AG09319 (cell line): ENCODE measurements at regions not wholly inside any gene's neighbourhood (a gene's known extent, or its start where the extent isn't known, plus 50 kb on each side); places are given as distances from the start of the nearest gene placed in this dataset.

Experiments used
- DNase-seq: peaks from one replicate; pipeline ENCODE4 v3.0.0-alpha.2; 2010; ENCODE audit warnings: low read depth; ENCODE audit errors: extremely low read depth
- CTCF ChIP-seq: IDR thresholded peaks from 2 replicates; pipeline ENCODE4 v1.5.1; 2011; ENCODE audit warnings: low read depth, mild to moderate bottlenecking, inconsistent platforms, low read length, moderate library complexity

GRCh38 chr10:85429126-85429525, 937.5 kb downstream of the GRID1 start:
- no peak for DNase-seq
- TF ChIP-seq CTCF: no peak

DNA sequence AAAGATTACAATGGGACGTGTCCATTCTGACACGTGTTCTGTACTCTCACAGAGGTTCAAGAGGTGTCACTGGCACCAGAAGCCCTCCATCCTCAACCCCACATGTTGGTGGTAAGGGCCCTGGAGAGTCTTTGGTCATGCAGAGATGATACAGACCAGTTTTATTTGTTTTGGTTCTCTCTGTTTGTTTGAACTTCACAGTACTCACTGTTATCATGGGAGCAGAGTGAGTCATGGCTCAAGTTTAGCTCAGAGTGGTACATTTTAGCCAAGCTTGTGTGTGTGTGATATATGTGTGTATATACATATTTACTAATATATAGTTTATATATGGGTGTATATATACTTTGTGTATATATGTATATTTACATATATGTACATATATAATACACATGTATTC, 935.6 kb downstream of the GRID1 start:
- no peak for TF ChIP-seq CTCF
- DNase-seq: no peak

- TF ChIP-seq CTCF: no peak
- DNase-seq: no peak
Measured at GRCh38 chr10:85433248-85433647, 933.3 kb downstream of the GRID1 start.

DNA sequence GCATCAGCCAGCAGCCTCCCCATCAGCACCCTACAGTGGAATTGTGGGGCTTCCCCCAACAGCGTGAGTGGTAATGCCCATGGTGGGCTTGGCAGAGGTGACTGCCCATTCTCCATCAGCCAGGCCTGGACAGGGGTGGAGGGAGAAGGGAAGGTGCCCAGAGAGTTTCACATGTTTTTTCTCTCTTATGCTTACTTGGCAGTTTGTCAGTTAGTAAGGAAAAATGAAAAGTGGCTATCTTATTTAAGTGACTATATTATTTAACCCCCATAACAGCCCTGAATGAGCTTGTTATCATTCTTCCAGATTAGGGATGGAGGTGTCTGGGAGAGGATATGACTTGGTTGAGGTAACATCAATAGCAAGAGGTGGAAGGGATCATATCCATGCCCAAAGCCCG, 921.7 kb downstream of the GRID1 start:
- DNase-seq: no peak
- no peak for TF ChIP-seq CTCF

- DNase-seq: no peak
- TF ChIP-seq CTCF: no peak
Measured at GRCh38 chr10:85445702-85446101, 920.9 kb downstream of the GRID1 start.

DNA sequence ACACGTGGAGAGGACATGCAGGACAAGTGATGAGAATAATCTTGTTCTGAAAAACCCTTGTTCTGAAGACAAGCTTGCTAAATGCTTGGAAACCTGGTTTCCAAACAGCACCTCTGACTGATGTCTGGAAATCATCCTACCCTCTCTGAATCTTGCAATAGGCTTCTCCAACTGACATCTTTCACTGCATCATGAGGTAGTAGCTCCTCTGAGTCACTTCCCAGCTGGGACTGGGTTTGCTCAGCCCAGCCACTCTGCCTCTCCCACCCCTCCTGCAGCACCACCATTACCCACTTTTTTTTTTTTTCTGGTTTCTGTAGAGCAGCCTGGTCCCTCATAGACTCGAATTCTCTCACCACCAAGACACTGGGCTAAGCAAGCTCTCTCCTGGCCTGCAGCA, 919.8 kb downstream of the GRID1 start:
- TF ChIP-seq CTCF: no peak
- DNase-seq: no peak

- no peak for TF ChIP-seq CTCF
- DNase-seq: no peak
Measured at GRCh38 chr10:85447690-85448089, 918.9 kb downstream of the GRID1 start.
